Left kidney (tissue), 1 donor: ENCODE measurements at regions not wholly inside any gene's neighbourhood (a gene's known extent, or its start where the extent isn't known, plus 50 kb on each side); places are given as distances from the start of the nearest gene placed in this dataset.

ENCODE experiments used
- DNase-seq: peaks from one replicate; pipeline ENCODE4 v3.0.0-alpha.2; 2013

DNA sequence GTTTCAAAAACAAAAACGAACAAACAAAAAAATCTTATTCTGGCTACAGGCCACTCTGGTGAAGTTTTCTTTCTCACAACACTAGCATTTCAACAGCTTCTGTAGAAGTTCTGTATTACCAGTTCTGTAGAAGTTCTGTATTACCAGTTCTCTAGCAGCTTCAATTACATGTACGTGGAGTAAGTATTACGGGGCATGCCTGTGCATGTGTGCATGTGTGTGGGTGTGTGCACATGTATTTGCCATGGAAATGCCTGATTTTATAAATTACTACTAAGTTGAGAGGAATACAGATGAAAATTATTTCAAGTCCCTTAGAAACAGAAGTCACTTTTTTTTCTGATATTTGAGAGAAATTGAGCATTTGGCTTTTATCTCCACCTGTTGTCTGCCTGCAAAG is 414.2 kb downstream of the FOXO1 start:
- no peak for DNase-seq

DNA sequence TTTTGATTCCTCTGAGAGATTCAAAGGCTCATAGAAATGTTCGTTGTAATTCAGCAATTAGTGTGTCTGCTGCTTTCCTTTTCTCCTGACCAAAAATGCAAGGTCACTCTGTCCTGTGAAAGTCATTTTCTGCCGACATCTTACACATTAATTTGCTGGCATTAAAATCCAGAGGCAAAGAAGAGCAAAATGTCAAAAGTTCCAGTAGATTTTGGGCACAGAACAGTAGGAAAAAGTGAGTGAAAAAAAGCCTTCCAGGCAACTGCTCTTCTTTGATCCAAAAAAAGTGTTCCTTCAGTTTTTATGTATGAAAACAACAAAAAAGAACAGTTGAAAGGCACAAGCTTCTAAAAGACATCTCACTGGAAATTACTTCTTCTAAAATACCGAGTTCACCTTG is 413.8 kb downstream of the FOXO1 start:
- no peak for DNase-seq

DNA sequence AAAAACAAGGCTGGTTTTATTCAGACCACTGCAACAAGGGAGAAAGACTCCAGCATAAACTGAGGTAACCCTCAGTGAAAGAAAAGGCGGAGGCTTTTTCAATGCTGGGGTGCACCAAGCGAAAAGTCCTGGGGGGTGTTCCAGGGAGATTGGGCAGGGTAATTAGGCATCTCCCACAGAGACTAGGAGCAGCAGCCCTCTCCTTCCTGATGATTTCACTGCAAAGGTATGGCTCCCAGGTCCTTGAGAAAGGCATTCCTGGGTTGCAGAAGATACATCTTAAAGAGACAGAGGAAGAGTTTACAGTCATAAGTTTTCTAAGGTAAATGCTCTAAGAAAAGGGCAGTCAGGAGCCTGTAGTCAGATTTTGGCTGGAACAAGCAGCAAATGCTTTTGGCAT is 412.0 kb downstream of the FOXO1 start:
- no peak for DNase-seq

DNA sequence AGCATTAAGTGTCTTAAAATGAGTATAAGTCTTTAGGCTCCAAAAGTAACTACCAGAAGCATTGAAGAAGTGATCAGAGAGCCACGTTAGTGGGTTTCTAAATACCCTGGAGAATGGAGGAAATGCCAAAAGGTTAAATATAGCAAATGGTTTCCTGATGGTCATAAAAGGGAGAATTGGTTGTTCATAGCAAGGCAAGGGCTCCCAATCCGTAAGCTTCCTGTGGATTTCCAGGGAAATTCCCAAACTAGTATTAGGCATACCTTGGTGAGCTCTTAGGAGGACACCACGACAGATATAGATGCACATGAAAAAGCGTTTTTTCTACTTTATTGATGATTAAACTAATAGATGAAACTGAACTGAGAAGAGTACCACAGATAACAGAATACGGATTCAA is 410.9 kb downstream of the FOXO1 start:
- no peak for DNase-seq

DNA sequence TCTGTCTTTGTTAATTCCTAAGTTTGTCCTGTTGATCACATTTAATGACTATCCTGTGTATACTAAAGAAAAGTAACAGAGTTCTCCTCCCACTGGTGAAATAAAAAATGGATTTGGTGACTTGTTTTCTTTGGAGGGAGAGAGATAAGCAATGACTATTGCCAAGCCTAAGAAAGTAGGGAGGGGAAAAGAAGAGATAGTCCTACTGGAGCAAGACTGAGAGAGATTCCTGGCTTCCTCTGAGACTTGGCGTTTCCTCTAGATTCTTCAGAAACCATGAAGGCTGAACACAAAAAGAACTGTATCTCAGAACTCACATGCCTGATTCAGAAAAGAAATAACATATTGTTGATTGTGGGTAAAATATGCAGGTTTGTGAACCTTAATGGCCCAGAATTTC is 406.5 kb downstream of the FOXO1 start:
- DNase-seq: no peak

DNA sequence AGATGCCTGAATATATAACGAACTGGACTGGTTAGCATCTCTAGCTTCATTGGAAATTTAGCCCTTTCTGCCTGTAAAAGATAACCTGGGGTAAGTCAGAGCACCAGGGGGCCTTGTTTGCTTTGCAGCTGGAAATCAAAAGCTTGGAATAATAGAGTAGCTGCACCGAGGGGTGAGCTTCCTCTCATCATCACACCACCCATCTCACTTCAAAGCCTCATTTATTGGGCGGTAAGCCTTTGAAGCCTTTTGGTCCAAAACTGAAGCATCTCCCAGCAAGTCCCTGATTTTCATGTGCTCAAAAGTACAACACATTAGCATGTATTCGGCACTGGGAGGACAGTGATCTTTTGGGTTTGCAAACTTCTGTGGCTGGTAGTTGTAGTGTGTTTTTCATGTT is 405.1 kb downstream of the FOXO1 start:
- DNase-seq: no peak

DNA sequence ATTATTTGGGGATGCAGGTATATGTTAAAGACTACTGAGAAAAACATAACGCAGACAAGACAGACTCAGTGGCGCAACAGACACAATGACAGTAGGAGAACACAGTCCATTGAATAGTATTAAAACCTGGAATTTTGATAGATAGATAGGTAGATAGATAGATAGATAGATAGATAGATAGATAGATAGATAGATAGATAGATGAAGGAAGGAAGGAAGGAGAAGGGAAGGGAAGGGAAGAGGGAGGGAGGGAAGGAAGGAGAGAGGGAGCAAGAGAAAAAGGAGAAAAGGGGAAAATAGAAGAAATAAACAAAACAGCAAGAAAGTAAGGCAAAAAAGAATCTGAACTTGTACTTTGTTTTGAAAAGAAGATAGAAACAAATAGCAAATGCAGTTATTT is 404.5 kb downstream of the FOXO1 start:
- no peak for DNase-seq

DNA sequence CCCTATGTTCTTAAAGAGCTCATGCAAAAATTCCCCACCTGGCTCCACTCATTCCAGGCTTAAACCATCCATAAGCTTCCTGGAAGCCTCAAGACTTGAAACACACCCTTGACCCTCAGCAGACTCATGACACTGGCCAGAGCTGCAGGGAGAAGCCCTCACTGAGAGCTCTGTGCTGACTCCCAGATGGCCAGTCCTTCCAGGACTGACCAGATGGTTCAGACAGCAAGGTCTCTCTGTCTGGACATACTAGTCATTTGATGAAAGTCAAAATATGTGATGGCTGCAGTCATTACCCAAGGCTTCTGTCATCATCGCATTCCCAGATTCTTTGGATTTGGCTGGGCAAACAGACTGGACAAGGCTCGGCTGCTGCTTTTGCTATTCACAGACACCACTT is 397.4 kb downstream of the FOXO1 start:
- no peak for DNase-seq

DNA sequence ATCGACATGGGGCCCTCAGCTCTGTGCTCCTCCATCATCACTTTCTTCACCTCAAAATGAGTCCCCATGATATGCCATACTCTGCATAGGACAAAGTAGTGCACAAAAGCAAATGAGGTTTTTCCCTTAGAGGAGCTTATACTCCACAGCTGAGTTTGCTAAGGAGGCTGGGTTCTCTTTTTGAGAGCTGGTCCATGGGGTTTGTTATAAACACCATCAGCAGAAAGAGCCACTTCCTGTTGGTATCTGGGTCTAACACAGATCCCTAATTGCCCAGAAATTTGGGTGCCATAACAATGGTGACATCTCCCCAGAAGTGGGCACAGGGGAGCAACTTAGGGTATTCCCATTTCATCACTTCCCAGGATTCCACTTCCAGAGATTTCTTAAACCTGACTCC is 395.7 kb downstream of the FOXO1 start:
- DNase-seq: no peak

DNA sequence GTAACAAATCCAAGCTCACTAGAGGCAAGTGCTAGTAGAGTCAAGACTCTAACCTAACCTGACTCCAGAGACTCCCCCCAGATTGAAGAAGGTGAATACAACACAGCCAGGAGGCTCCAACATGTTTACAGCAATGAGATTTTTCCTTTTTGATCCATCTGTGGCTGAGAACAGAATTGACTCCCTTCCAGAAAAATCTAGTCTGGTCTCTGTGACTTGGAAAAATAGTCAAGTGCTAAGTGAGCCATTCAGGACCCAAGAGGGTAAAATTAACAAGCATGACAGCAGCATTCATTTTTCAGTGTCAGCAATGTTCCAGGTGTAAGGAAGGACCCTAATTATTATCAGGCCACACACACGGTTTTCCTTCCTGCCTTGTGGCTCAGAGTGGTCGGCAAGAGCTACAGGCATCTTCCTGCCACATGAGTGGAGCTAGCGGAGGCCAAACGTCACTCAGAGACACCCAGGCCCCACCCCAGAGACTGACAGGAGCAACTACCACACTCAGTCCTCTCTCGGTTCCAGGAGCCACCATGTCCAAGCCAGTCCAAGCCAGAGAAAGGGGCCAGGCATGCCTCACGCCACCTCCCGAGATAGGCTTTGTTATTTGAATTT is 395.1 kb downstream of the FOXO1 start:
- DNase-seq: peak; percentile 1

DNA sequence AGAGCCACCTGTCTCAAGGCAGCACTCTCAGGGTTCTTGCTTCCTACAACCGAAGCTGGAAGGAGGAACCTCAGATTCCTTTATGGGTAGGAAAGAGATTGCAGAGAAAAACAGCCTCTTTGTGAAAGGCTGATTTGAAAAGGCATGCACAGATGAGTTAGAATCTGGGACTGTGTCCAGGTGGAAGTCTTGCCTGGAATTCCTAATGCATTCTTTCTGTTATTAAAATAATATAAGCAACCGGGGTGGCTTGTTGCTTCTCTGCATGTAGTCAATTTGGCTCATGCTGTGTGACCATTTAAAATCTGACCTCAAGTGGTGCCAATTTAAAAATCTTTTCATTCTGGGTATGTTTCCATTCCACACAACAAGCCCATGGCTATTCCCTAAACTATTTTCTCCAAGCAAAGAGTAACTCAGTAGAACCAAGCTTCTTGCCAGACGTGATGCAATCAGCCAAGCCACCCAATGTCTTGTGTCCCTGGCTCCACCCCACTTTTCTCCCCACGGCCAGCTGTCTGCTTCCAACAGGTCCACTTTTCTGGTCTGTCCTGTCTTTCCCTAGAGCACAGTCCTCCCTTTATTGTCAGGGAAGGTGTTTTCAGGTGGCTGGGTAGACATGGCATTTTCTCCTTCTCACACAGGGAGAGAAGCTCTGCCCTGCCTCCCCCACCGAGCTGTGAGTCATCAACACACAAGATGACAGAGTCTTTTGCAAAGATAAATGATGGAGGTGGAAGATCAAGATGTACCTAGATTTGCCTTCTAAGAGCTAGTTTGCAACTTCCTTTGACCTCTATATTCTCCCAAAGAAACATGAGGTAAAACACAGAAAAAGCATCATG is 394.3 kb downstream of the FOXO1 start:
- DNase-seq: no peak

DNA sequence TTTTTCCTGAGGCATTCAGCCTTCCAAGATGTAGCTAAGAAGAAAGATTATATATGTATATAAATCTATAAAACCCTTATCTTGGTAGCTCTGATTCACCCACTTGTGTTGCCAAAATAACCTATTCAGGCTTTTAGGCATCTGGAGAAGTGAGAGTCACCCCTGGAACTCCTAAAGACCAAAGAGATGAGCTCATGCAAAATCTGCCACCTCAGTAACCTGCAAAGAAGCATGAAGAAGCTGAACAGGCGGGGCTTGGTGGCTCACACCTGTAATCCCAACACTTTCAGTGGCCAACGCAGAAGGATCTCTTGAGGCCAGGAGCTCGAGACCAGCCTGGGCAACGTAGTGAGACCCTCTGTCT is 393.7 kb downstream of the FOXO1 start:
- DNase-seq: no peak

DNA sequence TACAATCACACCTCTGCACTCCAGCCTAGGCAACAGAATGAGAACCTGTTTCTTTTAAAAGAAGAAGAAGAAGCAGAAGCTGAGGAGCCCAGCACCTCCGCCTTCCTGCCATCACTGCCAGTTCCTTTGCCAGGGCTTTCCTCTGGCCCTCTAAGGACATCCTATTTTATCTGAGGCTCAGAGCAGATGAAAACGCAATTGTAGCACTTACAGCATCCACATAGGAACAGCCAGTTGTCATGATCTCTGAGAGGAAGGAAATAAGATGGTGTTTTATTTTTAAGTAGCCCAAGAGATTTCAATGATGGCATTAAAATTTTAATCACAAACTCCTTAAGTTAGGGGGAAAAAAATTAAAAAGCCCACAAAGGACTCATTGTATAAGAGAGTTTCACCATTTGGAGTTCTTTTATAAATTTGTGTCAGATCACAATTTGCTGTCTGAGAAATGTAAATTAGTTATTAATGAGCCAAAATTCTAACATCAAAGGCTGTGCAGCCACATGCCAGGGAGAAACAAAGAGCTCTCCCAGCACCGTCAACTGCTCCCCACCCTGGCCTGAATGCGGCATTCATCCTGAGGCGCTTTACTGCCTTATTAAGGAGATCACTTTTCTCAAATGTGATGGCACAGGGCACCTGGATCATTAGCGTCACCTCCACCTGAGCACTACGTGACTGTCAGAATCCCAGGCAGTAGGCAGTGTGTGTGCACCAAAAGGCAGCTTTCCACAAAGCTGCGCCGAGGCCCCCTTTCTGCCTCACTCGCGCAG is 393.0 kb downstream of the FOXO1 start:
- no peak for DNase-seq

DNA sequence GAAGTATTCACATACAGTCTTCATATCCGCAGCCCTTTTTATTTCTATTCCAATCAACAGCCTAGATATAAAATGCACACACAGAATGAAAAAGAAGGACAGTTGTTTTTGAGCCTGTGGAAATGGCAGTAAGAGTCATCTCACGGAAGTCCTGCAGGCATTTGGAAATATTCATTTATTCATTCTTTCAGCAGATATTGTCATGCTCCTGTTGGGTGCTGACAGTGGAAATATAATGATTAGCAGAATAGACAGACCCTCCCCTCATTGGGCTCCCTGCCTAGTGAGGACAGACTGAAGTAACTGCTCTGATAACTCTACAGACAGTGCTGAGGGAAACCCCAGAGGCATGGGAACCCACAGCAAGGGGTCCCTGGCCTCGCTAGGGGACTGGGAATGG is 392.3 kb downstream of the FOXO1 start:
- DNase-seq: no peak

DNA sequence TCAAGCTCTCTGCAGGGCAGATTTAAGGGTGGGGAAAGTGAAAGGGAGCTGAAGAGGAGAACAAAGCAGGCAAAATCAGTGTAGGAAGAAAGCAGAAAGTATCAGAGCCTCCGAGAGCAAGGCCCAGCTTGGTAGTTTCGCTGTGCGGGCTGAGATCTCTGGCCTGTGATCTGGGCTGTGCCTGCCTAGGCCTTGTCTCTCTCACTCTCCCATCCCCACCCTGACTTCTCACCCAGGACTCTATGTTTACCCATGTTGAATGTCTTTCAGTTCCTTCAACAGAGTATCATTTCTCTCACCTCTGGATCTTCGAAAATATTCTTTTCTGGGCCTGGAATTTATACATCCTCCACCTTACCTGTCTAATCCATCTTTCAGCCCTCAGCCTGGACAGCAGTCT is 391.3 kb downstream of the FOXO1 start:
- no peak for DNase-seq

DNA sequence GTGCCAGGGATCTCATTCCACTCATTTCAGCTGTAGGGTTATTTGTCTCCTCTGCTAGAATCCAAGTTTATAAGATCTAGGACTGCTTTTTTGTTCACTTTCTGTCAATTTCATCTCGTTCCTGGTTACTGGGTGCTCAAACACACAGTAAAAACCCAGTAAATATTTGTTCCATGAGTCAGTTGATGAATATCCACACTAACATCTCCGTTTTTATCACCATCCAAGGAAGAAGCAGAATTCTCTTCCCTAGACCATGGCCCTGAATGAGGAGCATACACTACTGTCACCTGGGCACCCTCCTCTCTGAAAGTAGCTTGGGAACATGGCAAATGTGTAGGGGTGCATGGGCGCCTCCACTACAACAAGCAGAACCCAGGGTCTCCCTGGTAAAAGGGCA is 390.8 kb downstream of the FOXO1 start:
- no peak for DNase-seq

DNA sequence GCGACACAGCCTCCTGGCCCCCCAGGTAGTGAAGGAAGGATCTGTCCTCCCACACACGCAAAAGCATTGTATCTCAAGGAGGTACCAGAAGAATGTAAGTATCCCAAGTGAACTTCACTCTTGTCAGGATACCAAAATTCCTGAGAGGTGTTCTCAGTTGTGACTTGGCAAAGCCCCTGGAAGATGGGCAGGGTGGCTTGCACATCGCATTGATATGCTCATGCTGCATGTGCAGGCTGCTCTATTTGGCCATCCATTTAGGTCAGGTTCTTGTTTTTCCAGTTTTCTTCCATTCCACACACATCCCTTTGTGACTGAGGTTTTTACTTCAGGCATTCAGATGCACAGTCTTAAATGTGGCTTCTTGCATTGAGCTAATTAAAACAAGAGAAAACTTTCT is 382.8 kb downstream of the FOXO1 start:
- DNase-seq: no peak

DNA sequence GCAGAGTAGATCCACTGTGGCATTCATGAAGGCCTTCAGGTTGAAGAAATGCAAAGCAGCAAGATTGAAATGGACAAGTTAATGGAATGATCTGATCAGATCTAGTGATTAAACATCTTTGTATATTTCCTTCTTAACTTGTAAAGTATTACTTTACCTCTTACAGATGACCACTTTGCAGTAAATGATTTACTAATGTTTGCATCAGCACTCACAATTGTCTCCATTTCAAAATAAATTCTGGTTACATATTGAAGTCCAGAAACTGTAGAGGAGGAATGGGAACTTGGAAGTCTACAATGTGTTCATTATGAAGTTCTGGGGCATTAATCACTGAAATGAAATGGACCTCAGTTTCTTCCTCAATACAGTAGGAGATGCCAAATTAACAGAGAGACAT is 380.8 kb downstream of the FOXO1 start:
- DNase-seq: no peak

DNA sequence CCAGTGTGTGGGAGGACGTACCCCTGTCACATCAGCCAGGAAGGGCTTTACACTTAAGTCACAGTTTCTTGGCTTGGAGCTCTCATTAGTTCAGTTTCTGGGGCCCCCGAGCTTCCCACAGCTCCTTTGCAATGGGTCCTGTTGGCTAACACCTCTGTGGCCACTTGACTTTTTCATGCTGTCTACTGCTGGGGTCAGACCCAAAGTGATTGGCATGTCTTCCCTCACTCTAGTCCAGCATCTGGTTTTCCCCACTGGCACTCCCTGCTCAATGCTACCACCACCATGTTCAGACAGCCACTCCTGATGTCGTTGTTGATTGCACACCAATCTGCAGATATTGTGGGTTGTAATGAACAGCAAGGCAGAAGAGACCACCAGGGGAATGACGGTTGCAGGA is 379.0 kb downstream of the FOXO1 start:
- DNase-seq: no peak

DNA sequence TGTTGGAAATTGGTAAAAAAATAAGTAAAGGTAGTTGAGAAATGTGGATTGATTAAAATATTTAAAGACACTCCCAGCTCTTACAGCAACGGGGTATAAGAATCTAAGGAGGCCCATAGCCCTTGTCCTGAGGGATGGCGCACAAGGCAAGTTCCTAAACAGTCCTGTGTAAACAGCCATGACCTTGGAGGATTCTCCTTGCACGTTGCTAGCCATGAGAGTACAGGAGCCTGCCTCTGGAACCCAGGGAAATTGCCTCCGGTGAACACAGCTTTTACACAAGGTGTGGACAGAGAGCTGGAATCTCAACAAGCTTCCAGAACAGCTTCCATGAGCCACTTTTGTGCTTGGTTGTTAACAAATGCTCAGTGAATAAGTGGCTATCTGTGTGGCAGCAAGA is 378.2 kb downstream of the FOXO1 start:
- DNase-seq: no peak

DNA sequence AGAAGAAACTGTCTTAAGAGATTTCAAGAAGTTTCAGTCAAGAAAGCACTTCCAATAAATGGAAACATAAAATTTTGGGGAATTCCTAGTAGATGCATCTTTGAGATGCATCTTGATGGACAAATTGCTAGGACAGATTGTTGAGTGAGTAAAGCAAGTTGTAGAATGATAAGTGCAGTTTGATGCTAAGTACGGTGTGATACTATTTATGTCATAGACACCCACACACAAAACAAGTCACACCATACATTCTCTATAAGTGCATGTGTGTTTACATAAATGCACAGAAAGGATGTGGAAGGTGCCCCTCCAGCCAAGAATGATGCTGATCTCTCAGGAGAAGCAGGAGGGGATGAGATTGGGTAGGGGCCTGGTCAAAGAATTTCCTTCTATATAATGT is 375.7 kb downstream of the FOXO1 start:
- no peak for DNase-seq

DNA sequence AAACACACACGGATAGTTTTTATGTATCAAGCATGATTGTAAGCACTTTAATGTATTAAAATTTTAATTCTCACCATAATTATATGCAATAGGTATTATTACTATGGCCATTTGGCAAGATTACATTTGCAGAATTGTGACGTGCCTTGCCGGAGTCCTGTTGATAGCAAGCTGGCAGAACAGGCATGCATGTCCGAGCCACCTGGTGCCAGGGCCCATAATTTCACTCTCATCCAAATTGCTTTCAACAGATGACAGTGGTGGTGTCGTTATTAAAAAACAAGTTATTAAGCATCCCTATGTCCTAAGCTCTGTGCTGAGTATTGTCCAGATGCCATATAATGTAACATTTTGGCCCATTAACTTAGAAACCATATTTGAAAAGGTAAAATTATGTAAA is 374.3 kb downstream of the FOXO1 start:
- DNase-seq: no peak

DNA sequence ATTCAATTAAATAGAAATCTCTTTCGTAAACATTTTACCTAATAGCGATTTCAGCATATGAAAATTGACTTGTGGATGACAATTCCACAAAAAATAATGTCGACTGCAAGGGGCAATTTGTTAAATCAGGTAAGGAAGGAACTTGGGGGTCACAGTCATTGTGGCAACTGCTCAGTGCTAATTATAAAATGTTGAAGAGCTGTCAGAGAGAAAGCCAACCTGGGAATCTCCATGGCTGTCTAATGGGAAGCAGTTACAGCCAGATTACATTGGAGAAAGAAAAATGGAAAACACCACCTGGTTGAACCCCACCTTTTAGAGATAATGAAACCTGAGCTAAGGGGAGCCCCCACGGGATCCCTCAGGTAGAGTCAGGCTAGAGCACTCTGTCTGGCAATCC is 373.9 kb downstream of the FOXO1 start:
- DNase-seq: no peak

DNA sequence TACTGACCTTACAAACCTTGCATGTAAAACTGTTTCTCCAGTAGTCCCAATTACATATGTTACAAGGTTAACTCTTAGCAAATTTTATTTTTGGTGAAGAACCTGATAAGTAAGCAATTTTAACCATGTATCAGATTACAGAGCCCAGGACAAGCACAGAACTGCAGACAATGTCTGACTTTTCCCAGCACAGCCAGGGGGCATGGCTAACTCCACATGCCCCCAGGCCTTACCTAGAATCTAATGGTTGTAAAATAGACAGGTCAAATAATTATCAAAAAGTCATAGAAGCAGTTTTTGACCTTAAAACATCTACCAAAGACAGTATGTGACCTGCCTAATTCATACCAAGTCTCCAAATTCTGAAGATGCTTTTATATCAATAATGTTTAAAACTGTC is 364.1 kb downstream of the FOXO1 start:
- DNase-seq: no peak
